ENCODE measurements at regions not wholly inside any gene's neighbourhood (a gene's known extent, or its start where the extent isn't known, plus 50 kb on each side); places are given as distances from the start of the nearest gene placed in this dataset.

- TF ChIP-seq CTCF (IDR thresholded peaks at IDR 0.05) (no peak), POLR2A (IDR thresholded peaks at IDR 0.05) (no peak)
Observed at GRCh38 chr3:84265768-84266167, 693.0 kb upstream of the CADM2 start.

Data from breast epithelium (tissue), 3 donors.